Activated naive CD8-positive, alpha-beta T cell treated with anti-CD3 and anti-CD28 coated beads for 36 hours (primary cell): ENCODE measurements at regions not wholly inside any gene's neighbourhood (a gene's known extent, or its start where the extent isn't known, plus 50 kb on each side); places are given as distances from the start of the nearest gene placed in this dataset.
"Not testable (repeated sequence)": the region's sequence is repeated elsewhere in the genome, so short reads cannot be mapped to it uniquely, and the experiment has no call there.

Experiments used
- DNase-seq: peaks from one replicate; pipeline ENCODE4 v3.0.0; 2021
- H3K27ac Mint-ChIP-seq: one replicate; pipeline ENCODE4 v1.8.0; 2022; ENCODE audit warnings: mild to moderate bottlenecking, moderate library complexity, mixed read lengths
- H3K27me3 Mint-ChIP-seq: one replicate; pipeline ENCODE4 v1.8.0; 2022; ENCODE audit warnings: mild to moderate bottlenecking, mixed read lengths
- H3K36me3 Mint-ChIP-seq: one replicate; pipeline ENCODE4 v1.8.0; 2021; ENCODE audit warnings: mild to moderate bottlenecking, mixed read lengths
- H3K4me1 Mint-ChIP-seq: one replicate; pipeline ENCODE4 v1.8.0; 2021; ENCODE audit warnings: mixed read lengths
- H3K4me3 Mint-ChIP-seq: one replicate; pipeline ENCODE4 v1.8.0; 2022; ENCODE audit warnings: mild to moderate bottlenecking, moderate library complexity, mixed read lengths
- H3K9me3 Mint-ChIP-seq: one replicate; pipeline ENCODE4 v1.8.0; 2022; ENCODE audit warnings: mixed read lengths

DNA sequence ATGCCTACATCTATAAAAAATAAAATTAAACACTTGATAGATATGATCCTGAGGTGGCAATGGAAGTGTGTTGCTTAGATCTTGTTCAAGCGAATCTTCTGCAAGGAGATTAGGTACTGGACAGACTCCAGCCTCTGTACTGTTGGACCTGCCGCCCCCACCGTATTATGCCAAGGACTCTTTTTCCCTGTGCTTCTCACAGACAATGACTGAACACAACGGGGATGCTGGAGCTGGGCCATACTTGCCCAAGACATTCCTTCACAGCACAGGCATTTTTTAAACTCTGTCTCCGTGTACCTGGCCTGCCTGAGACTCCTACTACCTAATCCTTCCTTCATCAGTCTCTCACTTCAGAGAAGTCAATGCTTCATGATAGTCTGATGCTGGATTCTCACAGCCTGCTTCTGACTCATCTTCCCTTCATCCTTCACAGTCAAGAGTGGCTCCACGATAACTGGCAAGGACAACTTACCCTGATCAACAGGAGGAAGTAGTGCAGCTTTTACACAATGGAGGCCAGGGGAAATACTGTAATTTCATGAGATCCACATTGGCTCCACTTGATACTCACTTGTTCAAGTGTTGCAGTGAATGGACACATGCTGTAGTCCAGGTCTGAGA lies 754.6 kb upstream of the AGA start:
- Mint-ChIP-seq H3K27ac (no peak overlapping the region), H3K36me3 (no peaks in the 10 kb centered on the region), H3K4me3 (no peak overlapping the region)

DNA sequence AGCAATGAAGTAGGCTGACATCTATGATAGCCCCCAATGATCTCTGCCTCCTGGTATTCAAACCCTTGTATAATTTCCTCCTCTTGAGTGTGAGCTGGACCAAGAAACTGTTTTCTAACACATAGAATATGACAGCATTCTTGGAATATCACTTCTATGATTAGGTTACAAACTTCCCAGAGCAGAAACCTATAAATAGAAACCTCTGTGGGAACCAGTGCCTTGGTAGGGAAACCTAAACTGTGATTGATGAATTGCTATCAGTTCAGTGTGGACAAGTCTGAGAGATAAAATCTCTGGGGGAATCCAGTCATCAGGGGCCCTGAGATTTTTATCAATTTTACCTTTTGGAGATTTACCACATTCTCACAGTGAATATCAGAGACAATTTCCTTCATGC lies 756.5 kb upstream of the AGA start:
- peaks cover 3% of the 10 kb centered on the region for H3K9me3 Mint-ChIP-seq
- DNase-seq: no peak
- H3K4me1 Mint-ChIP-seq: no peaks in the 10 kb centered on the region
- no peak overlapping the region for H3K27ac Mint-ChIP-seq
- H3K27me3 Mint-ChIP-seq: no peaks in the 10 kb centered on the region
- no peaks in the 10 kb centered on the region for H3K36me3 Mint-ChIP-seq
- H3K4me3 Mint-ChIP-seq: no peak overlapping the region

More for the DNA sequence above, 754.6 kb upstream of the AGA start:
- H3K4me1 Mint-ChIP-seq: no peaks in the 10 kb centered on the region
- H3K27me3 Mint-ChIP-seq: no peaks in the 10 kb centered on the region
- no peak for DNase-seq
- peaks cover 3% of the 10 kb centered on the region for H3K9me3 Mint-ChIP-seq

DNA sequence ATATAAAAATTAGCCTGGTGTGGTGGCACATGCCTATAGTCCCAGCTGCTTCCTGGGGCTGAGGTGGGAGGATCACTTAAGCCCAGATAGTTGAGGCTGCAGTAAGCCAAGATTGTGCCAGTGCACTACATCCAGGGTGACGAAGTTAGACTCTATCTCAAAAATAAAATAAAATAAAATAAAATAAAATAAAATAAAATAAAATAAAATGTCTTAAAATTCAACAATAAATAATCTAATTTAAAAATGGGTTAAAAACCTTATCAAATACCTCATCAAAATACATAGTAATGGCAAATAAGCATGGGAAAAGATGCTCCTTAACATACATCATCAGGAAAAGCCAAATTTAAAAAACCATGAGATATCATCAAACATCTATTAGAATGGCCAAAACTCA lies 760.2 kb upstream of the AGA start:
- no peak overlapping the region for H3K27ac Mint-ChIP-seq
- no peaks in the 10 kb centered on the region for H3K4me1 Mint-ChIP-seq
- no peaks in the 10 kb centered on the region for H3K27me3 Mint-ChIP-seq
- peaks cover 4% of the 10 kb centered on the region for H3K9me3 Mint-ChIP-seq
- no peaks in the 10 kb centered on the region for H3K36me3 Mint-ChIP-seq
- DNase-seq: no peak
- no peak overlapping the region for H3K4me3 Mint-ChIP-seq

DNA sequence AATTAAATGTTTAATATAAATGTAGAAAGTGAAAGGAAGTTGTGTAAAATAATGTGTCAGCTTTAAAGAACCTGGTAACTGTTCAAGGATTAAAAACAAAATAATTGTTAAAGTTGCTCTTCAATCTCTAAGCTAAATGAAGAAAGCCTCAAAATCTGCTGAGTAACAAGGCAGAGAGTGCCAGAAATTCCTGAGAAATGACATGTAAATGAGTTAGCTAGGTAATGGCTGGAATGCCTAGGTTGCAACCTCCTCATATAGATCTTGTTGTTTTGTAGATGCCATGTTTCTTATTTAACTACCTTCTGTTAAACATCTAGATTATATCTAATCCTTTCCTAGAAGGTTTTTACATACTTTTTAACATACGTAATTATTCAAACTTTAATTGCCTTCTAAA lies 763.6 kb upstream of the AGA start:
- H3K27ac Mint-ChIP-seq: no peak overlapping the region
- DNase-seq: no peak
- H3K27me3 Mint-ChIP-seq: no peaks in the 10 kb centered on the region
- H3K36me3 Mint-ChIP-seq: no peaks in the 10 kb centered on the region
- H3K4me1 Mint-ChIP-seq: no peaks in the 10 kb centered on the region
- peaks cover 7% of the 10 kb centered on the region for H3K9me3 Mint-ChIP-seq
- no peak overlapping the region for H3K4me3 Mint-ChIP-seq

DNA sequence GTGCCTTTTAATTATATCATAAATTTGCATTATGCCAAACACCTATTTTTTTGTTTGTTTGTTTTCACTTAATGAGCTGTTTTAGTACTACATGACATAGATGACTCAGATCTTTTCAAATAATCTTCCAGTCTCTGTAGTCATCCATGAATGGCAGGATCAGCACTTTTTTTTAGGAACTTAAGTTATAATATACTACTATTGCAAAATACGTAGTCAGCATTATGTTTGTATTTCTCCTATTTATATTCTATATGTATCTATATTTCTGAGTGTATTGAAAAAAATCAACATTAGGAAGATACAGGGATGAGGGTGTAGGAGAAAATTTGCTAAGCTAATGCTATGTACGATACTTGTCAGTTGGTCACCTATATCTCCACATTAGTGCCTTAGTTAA lies 773.1 kb upstream of the AGA start:
- Mint-ChIP-seq H3K36me3 (no peaks in the 10 kb centered on the region), H3K9me3 (no peaks in the 10 kb centered on the region), H3K27me3 (no peaks in the 10 kb centered on the region), H3K27ac (no peak overlapping the region), H3K4me3 (no peak overlapping the region), H3K4me1 (no peaks in the 10 kb centered on the region)
- no peak for DNase-seq

DNA sequence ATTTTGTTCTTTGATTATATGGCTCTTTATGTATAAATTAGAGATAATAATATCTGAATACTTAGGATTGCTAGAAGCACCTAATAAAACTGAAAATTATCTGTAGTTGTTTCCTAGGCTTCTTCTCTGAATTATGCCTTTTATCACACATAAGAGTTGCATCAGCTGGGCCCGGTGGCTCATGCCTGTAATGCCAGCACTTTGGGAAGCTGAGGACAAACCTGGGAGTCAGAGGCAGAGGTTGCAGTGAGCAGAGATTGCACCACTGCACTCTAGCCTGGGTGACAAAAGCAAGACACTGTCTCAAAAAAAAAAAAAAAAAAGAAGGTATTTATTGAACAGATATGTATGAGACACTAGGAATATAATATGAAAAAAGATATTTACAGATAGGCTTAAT lies 773.5 kb upstream of the AGA start:
- Mint-ChIP-seq H3K27ac (no peak overlapping the region), H3K36me3 (no peaks in the 10 kb centered on the region), H3K27me3 (no peaks in the 10 kb centered on the region), H3K9me3 (no peaks in the 10 kb centered on the region), H3K4me1 (no peaks in the 10 kb centered on the region), H3K4me3 (no peak overlapping the region)
- no peak for DNase-seq

DNA sequence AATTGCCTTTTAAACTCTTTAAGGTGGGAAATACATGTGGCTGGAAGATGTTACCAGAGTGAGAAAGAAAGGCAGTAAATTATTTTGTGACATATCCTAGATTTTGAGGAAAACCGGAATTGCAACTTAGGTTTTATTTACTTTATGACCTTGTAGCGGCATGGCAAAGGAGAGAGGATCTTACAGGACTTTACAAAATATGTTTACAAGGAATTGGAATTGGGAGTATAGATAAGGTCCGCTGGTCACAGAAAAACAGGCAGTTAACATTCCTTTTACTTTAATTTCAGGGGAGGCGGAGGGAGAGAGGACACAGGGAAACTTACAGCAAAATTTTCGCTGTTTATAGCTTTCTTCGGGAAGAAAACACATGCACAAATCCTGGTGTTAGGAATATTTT lies 784.2 kb upstream of the AGA start:
- H3K9me3 Mint-ChIP-seq: peaks cover 21% of the 10 kb centered on the region
- not testable (repeated sequence) for H3K4me1 Mint-ChIP-seq, H3K27ac Mint-ChIP-seq, DNase-seq, H3K4me3 Mint-ChIP-seq, H3K36me3 Mint-ChIP-seq, H3K27me3 Mint-ChIP-seq

DNA sequence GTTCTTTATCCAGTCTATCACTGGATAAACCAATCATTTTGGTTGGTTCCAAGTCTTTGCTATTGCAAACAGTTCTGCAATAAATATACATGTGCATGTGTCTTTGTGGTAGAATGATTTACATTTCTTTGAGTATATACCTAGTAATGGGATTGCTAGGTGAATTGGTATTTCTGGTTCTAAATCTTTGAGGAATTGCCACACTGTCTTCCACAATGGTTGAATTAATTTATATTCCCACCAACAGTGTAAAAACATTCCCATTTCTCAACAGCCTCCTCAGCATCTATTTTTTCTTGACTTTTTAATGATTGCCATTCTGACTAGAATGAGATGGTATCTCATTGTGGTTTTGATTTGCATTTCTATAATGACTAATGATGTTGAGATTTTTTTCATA lies 791.7 kb upstream of the AGA start:
- Mint-ChIP-seq H3K36me3 (no peaks in the 10 kb centered on the region), H3K4me3 (no peak overlapping the region), H3K27me3 (no peaks in the 10 kb centered on the region), H3K27ac (no peak overlapping the region), H3K9me3 (peaks cover 25% of the 10 kb centered on the region), H3K4me1 (no peaks in the 10 kb centered on the region)
- DNase-seq: no peak

DNA sequence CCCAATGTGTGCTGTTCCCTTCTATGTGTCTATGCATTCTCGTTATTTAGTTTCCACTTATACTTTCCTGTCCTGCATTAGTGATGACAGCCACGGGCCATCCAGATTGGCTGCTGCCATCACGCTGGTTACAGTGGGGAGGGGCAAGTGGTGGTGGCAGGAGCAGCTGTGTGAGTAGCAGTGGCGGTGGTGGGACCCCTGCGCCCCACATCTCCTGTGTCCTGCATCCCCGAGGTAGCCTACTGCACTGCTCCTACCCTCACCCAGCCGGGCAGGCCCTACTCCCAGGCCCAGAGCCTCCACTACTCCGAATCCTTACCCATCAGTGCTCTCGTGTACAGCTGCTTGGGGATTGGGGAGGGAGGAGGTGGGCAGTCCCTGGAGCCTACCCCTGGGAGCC lies 798.7 kb upstream of the AGA start:
- Mint-ChIP-seq H3K36me3 (no peaks in the 10 kb centered on the region), H3K27me3 (no peaks in the 10 kb centered on the region), H3K9me3 (peaks cover 15% of the 10 kb centered on the region)

DNA sequence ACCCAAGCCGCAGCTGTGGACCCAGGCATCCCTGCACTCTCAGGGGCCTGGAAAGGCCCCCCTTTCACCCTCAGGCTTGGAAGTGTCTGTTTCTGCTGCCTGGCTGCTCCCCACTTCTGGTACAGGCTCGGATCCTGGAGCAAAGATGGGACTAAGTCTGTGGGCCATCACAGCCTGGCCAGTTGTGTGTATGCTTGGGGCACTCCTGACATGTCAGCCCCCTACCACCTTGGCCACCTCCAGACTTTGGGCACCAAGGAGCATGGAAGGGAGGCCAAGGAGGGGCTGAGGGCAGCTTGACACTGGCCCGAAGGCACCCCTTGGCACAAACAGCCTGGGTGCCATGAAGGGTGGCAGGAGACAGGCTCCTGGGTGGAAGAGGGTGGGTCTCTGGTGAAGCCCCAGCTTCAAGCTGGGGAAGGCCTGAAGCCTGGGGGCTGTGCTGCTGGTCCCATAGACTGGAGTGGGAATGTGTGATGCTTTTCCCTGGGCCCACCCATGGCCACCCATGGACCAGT lies 799.4 kb upstream of the AGA start:
- DNase-seq: no peak
- no peaks in the 10 kb centered on the region for H3K36me3 Mint-ChIP-seq
- no peaks in the 10 kb centered on the region for H3K27me3 Mint-ChIP-seq
- H3K4me3 Mint-ChIP-seq: no peak overlapping the region
- no peak overlapping the region for H3K27ac Mint-ChIP-seq
- H3K9me3 Mint-ChIP-seq: peaks cover 10% of the 10 kb centered on the region
- H3K4me1 Mint-ChIP-seq: no peaks in the 10 kb centered on the region

More for the DNA sequence above, 798.7 kb upstream of the AGA start:
- H3K27ac Mint-ChIP-seq: no peak overlapping the region
- no peak overlapping the region for H3K4me3 Mint-ChIP-seq
- H3K4me1 Mint-ChIP-seq: no peaks in the 10 kb centered on the region
- DNase-seq: no peak

DNA sequence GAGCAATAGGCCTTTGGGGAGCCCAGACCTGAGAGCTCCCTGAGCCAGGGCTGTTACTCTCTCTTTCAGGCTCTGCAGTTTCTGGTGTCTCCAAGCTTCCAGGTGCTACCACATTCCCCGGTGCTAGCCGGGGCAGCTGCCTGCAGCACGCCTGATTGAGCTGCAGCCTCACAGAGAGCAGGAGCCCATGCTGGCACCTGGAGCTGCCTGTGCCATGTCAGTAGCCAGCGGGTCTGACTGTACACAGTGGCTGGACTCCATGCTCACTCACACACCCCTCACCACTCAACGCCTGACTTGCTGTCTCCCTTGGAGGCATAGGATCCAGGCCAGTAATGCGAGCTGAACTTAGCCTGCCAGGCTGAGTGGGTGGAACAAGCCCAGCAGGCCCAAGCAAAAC lies 800.4 kb upstream of the AGA start:
- no peaks in the 10 kb centered on the region for H3K27me3 Mint-ChIP-seq
- no peaks in the 10 kb centered on the region for H3K4me1 Mint-ChIP-seq
- H3K36me3 Mint-ChIP-seq: no peaks in the 10 kb centered on the region
- peaks cover 10% of the 10 kb centered on the region for H3K9me3 Mint-ChIP-seq
- H3K4me3 Mint-ChIP-seq: no peak overlapping the region
- H3K27ac Mint-ChIP-seq: no peak overlapping the region
- DNase-seq: no peak

DNA sequence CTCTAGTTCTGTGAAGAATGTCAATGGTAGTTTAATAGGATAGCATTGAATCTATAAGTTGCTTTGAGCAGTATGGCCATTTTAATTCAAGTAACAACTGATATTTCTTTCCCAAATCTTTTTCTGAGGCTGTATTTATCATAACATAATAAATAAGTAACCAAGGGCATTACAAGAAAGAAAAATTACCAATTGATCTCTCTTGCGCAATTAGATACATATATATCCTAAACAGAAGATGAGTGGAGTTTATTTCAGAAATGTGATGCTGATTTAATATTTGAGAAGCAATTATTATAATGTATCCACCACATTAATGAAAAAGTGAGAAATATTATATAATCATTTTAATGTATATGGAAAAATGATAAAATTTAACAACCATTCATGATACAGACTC lies 802.5 kb upstream of the AGA start:
- H3K27ac Mint-ChIP-seq: no peak overlapping the region
- no peaks in the 10 kb centered on the region for H3K27me3 Mint-ChIP-seq
- peaks cover 4% of the 10 kb centered on the region for H3K9me3 Mint-ChIP-seq
- H3K36me3 Mint-ChIP-seq: no peaks in the 10 kb centered on the region
- no peaks in the 10 kb centered on the region for H3K4me1 Mint-ChIP-seq
- H3K4me3 Mint-ChIP-seq: no peak overlapping the region
- no peak for DNase-seq

DNA sequence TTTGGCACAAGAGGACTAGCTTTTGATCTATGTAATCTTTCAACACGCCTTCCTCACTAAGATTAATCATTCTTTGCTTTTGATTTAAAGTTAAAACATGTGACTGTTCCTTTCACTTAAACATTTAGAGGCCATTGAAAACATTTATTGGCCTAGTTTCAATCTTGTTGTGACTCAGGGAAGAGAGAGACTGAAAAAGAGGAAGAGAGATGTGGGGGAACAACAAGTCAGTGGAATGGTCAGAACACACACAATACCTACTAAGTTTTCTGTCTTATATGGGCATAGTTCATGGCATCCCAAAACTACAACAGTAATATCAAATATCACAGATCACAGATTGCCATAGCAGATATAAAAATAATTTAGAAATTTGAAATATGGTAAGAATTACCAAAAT lies 812.9 kb upstream of the AGA start:
- no peaks in the 10 kb centered on the region for H3K27me3 Mint-ChIP-seq

DNA sequence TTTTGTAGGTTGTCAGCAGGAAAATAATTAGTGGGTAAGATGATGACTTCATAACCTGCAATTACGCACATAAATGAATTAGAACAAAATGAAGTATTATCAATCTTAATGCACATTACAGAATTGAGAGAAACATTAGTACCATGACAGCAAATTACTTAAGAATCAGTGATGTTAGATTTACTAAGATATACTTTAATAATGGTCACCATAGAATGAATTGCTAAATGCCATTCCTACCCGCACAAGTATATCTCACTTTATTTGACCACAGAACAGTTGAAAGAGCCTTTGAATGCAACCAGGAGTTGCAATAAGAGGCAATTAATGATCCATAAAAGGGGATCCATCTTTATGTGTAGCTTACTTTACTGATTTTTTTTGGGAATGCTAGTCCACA lies 816.4 kb upstream of the AGA start:
- peaks cover 6% of the 10 kb centered on the region for H3K9me3 Mint-ChIP-seq
- no peak for DNase-seq
- no peak overlapping the region for H3K27ac Mint-ChIP-seq
- no peak overlapping the region for H3K4me3 Mint-ChIP-seq
- H3K36me3 Mint-ChIP-seq: no peaks in the 10 kb centered on the region
- H3K4me1 Mint-ChIP-seq: no peaks in the 10 kb centered on the region
- H3K27me3 Mint-ChIP-seq: no peaks in the 10 kb centered on the region

More for the DNA sequence above, 812.9 kb upstream of the AGA start:
- Mint-ChIP-seq H3K27ac (no peak overlapping the region), H3K4me3 (no peak overlapping the region), H3K4me1 (no peaks in the 10 kb centered on the region), H3K9me3 (peaks cover 4% of the 10 kb centered on the region), H3K36me3 (no peaks in the 10 kb centered on the region)
- no peak for DNase-seq

DNA sequence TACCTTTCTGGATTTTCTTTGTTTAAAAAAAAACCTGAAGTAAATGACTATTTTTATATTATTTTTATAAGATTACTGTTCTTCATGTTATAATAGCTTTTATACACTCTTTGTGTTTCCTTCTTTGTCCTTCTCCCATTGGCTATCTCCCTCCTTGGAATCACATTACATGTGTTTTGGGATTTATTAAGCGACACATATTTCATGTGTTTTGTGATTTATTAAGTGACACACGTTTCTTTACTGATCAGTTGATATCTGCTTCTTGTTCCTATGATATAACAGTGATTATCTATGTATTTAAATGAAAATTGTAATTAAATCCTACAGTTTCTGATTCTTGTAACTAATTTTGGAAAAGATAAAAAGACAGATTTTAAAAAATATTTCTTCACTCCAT lies 817.3 kb upstream of the AGA start:
- no peak overlapping the region for H3K27ac Mint-ChIP-seq
- no peak overlapping the region for H3K4me3 Mint-ChIP-seq
- no peaks in the 10 kb centered on the region for H3K36me3 Mint-ChIP-seq
- H3K9me3 Mint-ChIP-seq: peaks cover 5% of the 10 kb centered on the region
- no peak for DNase-seq
- H3K27me3 Mint-ChIP-seq: no peaks in the 10 kb centered on the region
- H3K4me1 Mint-ChIP-seq: no peaks in the 10 kb centered on the region

DNA sequence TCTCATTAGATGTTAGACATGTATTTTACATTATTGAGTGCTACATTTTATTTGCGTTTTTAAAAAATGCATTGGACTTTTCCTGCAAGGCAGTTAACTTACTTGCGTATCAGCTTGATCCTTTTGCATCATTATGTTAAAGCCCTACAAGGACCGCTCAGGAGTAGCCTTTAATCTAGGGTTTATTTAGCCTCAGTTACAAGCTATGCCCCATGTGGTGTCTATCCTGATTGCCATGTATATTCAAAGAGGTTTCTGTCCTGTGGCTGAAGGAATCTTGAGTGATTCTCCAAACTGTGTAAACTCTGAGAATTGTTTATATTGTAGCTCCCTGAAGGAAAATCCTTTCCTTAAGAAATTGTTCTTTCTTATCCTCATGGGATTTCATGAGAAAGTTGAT lies 821.8 kb upstream of the AGA start:
- DNase-seq: no peak
- Mint-ChIP-seq H3K9me3 (peaks cover 5% of the 10 kb centered on the region), H3K27me3 (no peaks in the 10 kb centered on the region), H3K27ac (no peak overlapping the region), H3K4me3 (no peak overlapping the region), H3K4me1 (no peaks in the 10 kb centered on the region), H3K36me3 (no peaks in the 10 kb centered on the region)
